ENCODE measurements at regions not wholly inside any gene's neighbourhood (a gene's known extent, or its start where the extent isn't known, plus 50 kb on each side); places are given as distances from the start of the nearest gene placed in this dataset.
A peak's percentile ranks its signal among the peaks of the same experiment; 100 is the strongest.

GRCh38 chr9:14428781-14429230 is 114.9 kb upstream of the NFIB start:
- TF ChIP-seq, protein P1, sequence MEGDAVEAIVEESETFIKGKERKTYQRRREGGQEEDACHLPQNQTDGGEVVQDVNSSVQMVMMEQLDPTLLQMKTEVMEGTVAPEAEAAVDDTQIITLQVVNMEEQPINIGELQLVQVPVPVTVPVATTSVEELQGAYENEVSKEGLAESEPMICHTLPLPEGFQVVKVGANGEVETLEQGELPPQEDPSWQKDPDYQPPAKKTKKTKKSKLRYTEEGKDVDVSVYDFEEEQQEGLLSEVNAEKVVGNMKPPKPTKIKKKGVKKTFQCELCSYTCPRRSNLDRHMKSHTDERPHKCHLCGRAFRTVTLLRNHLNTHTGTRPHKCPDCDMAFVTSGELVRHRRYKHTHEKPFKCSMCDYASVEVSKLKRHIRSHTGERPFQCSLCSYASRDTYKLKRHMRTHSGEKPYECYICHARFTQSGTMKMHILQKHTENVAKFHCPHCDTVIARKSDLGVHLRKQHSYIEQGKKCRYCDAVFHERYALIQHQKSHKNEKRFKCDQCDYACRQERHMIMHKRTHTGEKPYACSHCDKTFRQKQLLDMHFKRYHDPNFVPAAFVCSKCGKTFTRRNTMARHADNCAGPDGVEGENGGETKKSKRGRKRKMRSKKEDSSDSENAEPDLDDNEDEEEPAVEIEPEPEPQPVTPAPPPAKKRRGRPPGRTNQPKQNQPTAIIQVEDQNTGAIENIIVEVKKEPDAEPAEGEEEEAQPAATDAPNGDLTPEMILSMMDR (IDR thresholded peaks at IDR 0.05; ENCODE audit: insufficient read depth, low read depth, low read length) = peak; percentile 87
- no peak for TF ChIP-seq EZH2 (IDR thresholded peaks at IDR 0.05; ENCODE audit: insufficient read depth, low read length)
